ENCODE measurements at regions not wholly inside any gene's neighbourhood (a gene's known extent, or its start where the extent isn't known, plus 50 kb on each side); places are given as distances from the start of the nearest gene placed in this dataset.

DNA sequence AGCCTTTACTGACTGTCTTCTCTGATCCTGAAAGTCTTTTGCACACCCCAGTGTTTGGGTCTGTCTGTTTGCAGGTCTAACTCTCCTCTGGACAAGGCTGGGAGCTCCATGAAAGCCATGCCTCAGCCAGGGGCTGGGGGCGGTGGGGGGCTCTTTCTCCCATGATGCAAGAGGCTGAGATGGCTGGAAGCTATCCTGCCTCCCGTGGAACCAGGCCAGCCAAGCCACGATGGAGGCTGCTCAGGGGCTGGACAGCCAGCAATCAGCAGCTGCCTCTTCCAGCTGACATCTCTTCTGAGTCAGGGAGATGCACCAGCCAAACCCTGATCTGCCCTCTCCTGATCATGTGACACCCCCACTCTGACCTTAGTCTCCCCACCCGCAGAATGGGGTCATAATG lies 154.0 kb downstream of the BARX1 start:
- intact Hi-C loops (cut with micrococcal nuclease; ENCODE audit: unreplicated experiment), result no loop called here
- Histone ChIP-seq H3K4me1 (ENCODE audit: control insufficient read depth, insufficient read depth, low read length) (no peaks in the 10 kb centered on the region), H3K4me2 (ENCODE audit: control insufficient read depth, insufficient read depth) (no peak overlapping the region), H3K36me3 (ENCODE audit: control insufficient read depth in 2 of 2, insufficient read depth in 2 of 2, low read length in 1 of 2) (no peaks in the 10 kb centered on the region), H3K27me3 (replicated peaks in 1 of 2; ENCODE audit: control insufficient read depth in 2 of 2, insufficient read depth in 2 of 2, low read length in 1 of 2) (no peaks in the 10 kb centered on the region), H3K9me3 (replicated peaks; ENCODE audit: control insufficient read depth, insufficient read depth, low read length) (no peaks in the 10 kb centered on the region), H2AFZ (ENCODE audit: control insufficient read depth, low read depth, low read length) (no peak overlapping the region), H4K20me1 (ENCODE audit: control insufficient read depth, insufficient read depth) (no peaks in the 10 kb centered on the region), H3K9ac (ENCODE audit: control insufficient read depth, insufficient read depth, low read length) (no peak overlapping the region), H3K27ac (ENCODE audit: control insufficient read depth, insufficient read depth) (no peak overlapping the region), H3K79me2 (ENCODE audit: control insufficient read depth, insufficient read depth, low read length) (no peaks in the 10 kb centered on the region), H3K4me3 (no peak overlapping the region)
- WGBS (ENCODE audit: insufficient coverage, insufficient replicate concordance, low lambda C conversion rate, missing lambda C conversion rate), result 2% methylated on average over 4 of the region's 4 CpGs
- ChIA-PET POLR2A (no interaction called here), RAD21 (ENCODE audit: unreplicated experiment) (no interaction called here), CTCF (no interaction called here), SMC1A (ENCODE audit: uncharacterized antibody, unreplicated experiment) (interaction anchor here (0.6 kb wide), 1 partner anchor 698 kb away, joined by 3 read pairs; no protein-coding TSS in a partner anchor)
- FAIRE-seq (no peak), DNase-seq (ENCODE audit: low read depth, low spot score) (no peak), ATAC-seq (no peak)
- TF ChIP-seq NR2C1 (IDR thresholded peaks at IDR 0.05), result no peak
- no peak for TF ChIP-seq NR2C2 (IDR thresholded peaks at IDR 0.05; ENCODE audit: borderline replicate concordance, control insufficient read depth, insufficient read length, low read depth)
- in situ Hi-C loops (cut with MboI), result no loop called here
- no TSS peak for BruUV-seq (replicated peaks)

DNA sequence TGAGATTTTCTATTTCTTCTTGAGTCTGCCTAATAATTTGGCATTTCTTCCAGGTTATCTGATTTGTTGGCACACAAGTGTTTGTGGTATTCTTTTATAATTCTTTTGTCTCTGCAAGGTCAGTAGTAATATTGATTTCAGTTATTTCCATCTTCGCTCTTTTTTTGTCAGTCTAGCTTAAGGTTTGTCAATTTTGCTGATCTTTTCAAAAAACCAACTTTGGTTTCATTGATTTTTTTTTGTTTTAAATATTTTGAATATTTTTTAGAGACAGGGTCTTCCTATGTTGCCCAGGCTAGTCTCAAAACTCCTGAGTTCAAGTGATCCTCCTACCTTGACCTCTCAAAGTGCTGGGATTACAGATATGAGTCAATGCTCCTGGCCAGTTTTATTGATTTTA lies 162.8 kb downstream of the BARX1 start:
- FAIRE-seq (no peak), DNase-seq (ENCODE audit: low read depth, low spot score) (no peak), ATAC-seq (no peak)
- Histone ChIP-seq H3K27me3 (replicated peaks in 1 of 2; ENCODE audit: control insufficient read depth in 2 of 2, insufficient read depth in 2 of 2, low read length in 1 of 2) (no peaks in the 10 kb centered on the region), H3K27ac (ENCODE audit: control insufficient read depth, insufficient read depth) (no peak overlapping the region), H3K79me2 (ENCODE audit: control insufficient read depth, insufficient read depth, low read length) (no peaks in the 10 kb centered on the region), H3K4me1 (ENCODE audit: control insufficient read depth, insufficient read depth, low read length) (no peaks in the 10 kb centered on the region), H3K36me3 (ENCODE audit: control insufficient read depth in 2 of 2, insufficient read depth in 2 of 2, low read length in 1 of 2) (no peaks in the 10 kb centered on the region), H3K9ac (ENCODE audit: control insufficient read depth, insufficient read depth, low read length) (no peak overlapping the region), H3K4me3 (no peak overlapping the region), H2AFZ (ENCODE audit: control insufficient read depth, low read depth, low read length) (no peak overlapping the region), H3K9me3 (replicated peaks; ENCODE audit: control insufficient read depth, insufficient read depth, low read length) (no peaks in the 10 kb centered on the region), H4K20me1 (ENCODE audit: control insufficient read depth, insufficient read depth) (no peaks in the 10 kb centered on the region), H3K4me2 (ENCODE audit: control insufficient read depth, insufficient read depth) (no peak overlapping the region)
- SMC1A ChIA-PET (ENCODE audit: uncharacterized antibody, unreplicated experiment), result no interaction called here
- RAD21 ChIA-PET (ENCODE audit: unreplicated experiment), result no interaction called here
- POLR2A ChIA-PET, result no interaction called here
- BruUV-seq (replicated peaks), result no TSS peak
- TF ChIP-seq TCF12 (IDR thresholded peaks at IDR 0.05; ENCODE audit: low read depth, low read length), result no peak
- in situ Hi-C loops (cut with MboI), result no loop called here
- 5% methylated on average over 1 of the region's 1 CpG for WGBS (ENCODE audit: insufficient coverage, insufficient replicate concordance, low lambda C conversion rate, missing lambda C conversion rate)
- CTCF ChIA-PET, result no interaction called here
- intact Hi-C loops (cut with micrococcal nuclease; ENCODE audit: unreplicated experiment), result no loop called here
